A673 (cell line): ENCODE measurements at regions not wholly inside any gene's neighbourhood (a gene's known extent, or its start where the extent isn't known, plus 50 kb on each side); places are given as distances from the start of the nearest gene placed in this dataset.

ENCODE experiments used
- BruUV-seq: library from RNA; stranded (reverse); fragments of 400-500 nt; replicated peaks from 2 replicates; lab custom pipeline; 2021; lab: Mats Ljungman, UMichigan
- CTCF ChIA-PET: fragments of 300-600 bp; sonication (Branson Sonifier 250); formaldehyde crosslinking; loops from one replicate; lab custom pipeline; 2022; ENCODE audit warnings: antibody characterized with exemption; lab: Charles Lee
- POLR2A ChIA-PET: fragments of 300-600 bp; sonication (Branson Sonifier 250); formaldehyde crosslinking; loops from one replicate; lab custom pipeline; 2022; ENCODE audit warnings: antibody characterized with exemption; ENCODE audit not compliant: low non-redundant PET; lab: Charles Lee
- DNase-seq: peaks from one replicate; pipeline ENCODE4 v3.0.0-alpha.2; 2015; ENCODE audit warnings: low spot score
- H3K27ac ChIP-seq: fragments of 200-600 bp; sonication (generic); 2 replicates; pipeline ENCODE4 v1.5.1; 2016; ENCODE audit warnings: mixed run types, low read depth, mild to moderate bottlenecking, mixed read lengths, antibody characterized with exemption, low read length; ENCODE audit not compliant: poor library complexity, severe bottlenecking
- H3K27me3 ChIP-seq: fragments of 200-600 bp; sonication (generic); replicated peaks from 2 replicates; pipeline ENCODE4 v1.6.1; 2017; ENCODE audit warnings: mixed run types, low read depth, mild to moderate bottlenecking, mixed read lengths, antibody characterized with exemption, low read length; ENCODE audit not compliant: insufficient read depth, poor library complexity
- H3K36me3 ChIP-seq: fragments of 200-600 bp; sonication (generic); 2 replicates; pipeline ENCODE4 v1.6.1; 2016; ENCODE audit warnings: mixed run types, mild to moderate bottlenecking, mixed read lengths, antibody characterized with exemption, low read length; ENCODE audit not compliant: insufficient read depth, poor library complexity, severe bottlenecking
- H3K4me1 ChIP-seq: fragments of 200-600 bp; sonication (generic); 2 replicates; pipeline ENCODE4 v1.6.1; 2017; ENCODE audit warnings: mixed run types, mild to moderate bottlenecking, mixed read lengths, antibody characterized with exemption, low read length; ENCODE audit not compliant: insufficient read depth, poor library complexity, severe bottlenecking
- H3K4me3 ChIP-seq: fragments of 200-600 bp; sonication (generic); 2 replicates; pipeline ENCODE4 v1.5.1; 2016; ENCODE audit warnings: low read depth, mixed run types, mild to moderate bottlenecking, mixed read lengths, low read length; ENCODE audit not compliant: poor library complexity, severe bottlenecking
- H3K9me3 ChIP-seq: fragments of 200-600 bp; sonication (generic); 2 replicates; pipeline ENCODE4 v1.6.1; 2016; ENCODE audit warnings: mixed run types, low read depth, mild to moderate bottlenecking, mixed read lengths, antibody characterized with exemption, low read length; ENCODE audit not compliant: poor library complexity, severe bottlenecking
- CTCF ChIP-seq: fragments of 300-800, 200-600 bp; sonication (generic); conservative IDR thresholded peaks from 2 replicates; pipeline ENCODE4 v1.5.1; 2017; ENCODE audit warnings: low read depth, mild to moderate bottlenecking, antibody characterized with exemption, low read length, moderate library complexity, mixed read lengths
- EZH2 ChIP-seq: fragments of 200-600 bp; sonication (generic); IDR thresholded peaks from 2 replicates; pipeline ENCODE4 v1.6.1; 2017; ENCODE audit warnings: borderline replicate concordance, low read depth, mild to moderate bottlenecking, mixed read lengths, antibody characterized with exemption, low read length; ENCODE audit not compliant: poor library complexity, severe bottlenecking
- intact Hi-C: fragments of 100-400 bp; cut with micrococcal nuclease; formaldehyde crosslinking; loops from one replicate; pipeline ENCODE4 v1.10.0; 2022; ENCODE audit not compliant: unreplicated experiment

DNA sequence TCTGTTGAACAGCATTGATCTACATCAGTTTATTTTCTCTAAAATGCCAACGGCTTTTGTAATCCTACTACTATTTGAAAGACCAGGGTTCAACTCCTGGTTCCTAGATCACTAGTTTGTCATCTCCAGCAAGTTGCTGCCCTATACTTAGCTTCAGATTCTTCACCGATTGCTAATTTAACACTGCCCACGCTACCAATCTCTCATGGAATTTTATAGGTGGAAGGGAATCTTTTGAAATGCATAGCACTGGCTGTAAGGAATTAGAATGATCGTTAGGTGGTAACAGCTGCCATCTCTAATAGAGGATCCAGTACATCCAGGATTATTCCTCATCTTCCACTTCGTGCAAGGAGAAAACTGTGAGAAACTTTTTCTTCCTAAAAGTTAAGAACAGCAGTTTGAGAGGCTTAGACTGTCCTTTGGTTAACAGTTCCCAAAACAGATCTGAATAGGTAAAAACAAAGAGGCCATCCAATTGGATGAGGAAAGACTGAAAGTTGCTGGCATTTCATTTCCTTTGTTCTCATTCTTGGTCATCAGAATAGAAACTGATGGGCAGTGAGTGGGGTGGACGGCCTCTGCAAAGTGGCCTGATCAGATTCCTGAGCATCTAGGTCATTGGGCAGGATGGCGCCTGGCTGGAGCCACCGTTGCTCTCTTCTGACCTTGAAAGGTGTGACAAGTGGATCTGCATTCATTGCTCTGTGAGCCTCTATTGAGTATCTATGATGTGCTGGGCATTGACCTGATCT is 236.3 kb upstream of the SORL1-AS1 start:
- DNase-seq = no peak
- TF ChIP-seq CTCF = no peak
- no peak for TF ChIP-seq EZH2
- Histone ChIP-seq H3K27me3 (no peaks in the 10 kb centered on the region), H3K4me3 (no peak overlapping the region), H3K27ac (no peak overlapping the region), H3K9me3 (no peaks in the 10 kb centered on the region), H3K4me1 (no peaks in the 10 kb centered on the region), H3K36me3 (no peaks in the 10 kb centered on the region)
- ChIA-PET CTCF (no interaction called here), POLR2A (no interaction called here)
- BruUV-seq = no TSS peak
- intact Hi-C loops = no loop called here

GRCh38 chr11:121688055-121688491 is 235.3 kb upstream of the SORL1-AS1 start:
- ChIA-PET POLR2A (no interaction called here), CTCF (interaction anchor here (0.6 kb wide), 1 partner anchor 16 kb away, joined by 4 read pairs; no protein-coding TSS in a partner anchor)
- Histone ChIP-seq H3K4me3 (no peak overlapping the region), H3K27ac (no peak overlapping the region), H3K27me3 (no peaks in the 10 kb centered on the region), H3K9me3 (no peaks in the 10 kb centered on the region), H3K36me3 (no peaks in the 10 kb centered on the region), H3K4me1 (no peaks in the 10 kb centered on the region)
- no peak for DNase-seq
- TF ChIP-seq CTCF = no peak
- no TSS peak for BruUV-seq
- intact Hi-C loops = no loop called here

DNA sequence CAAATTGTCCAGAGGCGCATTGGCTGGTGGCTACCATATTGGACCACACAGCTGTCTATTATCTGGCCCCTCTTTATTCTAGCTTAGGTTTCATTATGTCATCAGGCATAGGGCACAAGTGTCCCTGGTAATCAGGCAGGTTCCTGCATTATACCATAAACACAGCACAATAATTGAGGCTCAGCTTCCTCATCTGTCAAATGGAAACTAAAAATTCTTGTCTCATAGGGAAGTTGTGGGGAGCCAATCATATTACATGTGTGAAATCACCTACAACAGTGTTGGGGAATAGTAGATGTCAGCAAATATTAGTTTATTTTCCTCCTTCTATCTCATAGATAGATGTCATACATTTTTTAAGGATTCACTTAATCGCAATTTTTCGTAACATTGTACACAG is 231.0 kb upstream of the SORL1-AS1 start:
- no peak overlapping the region for H3K4me3 ChIP-seq
- no TSS peak for BruUV-seq
- no peaks in the 10 kb centered on the region for H3K36me3 ChIP-seq
- H3K27me3 ChIP-seq = no peaks in the 10 kb centered on the region
- intact Hi-C loops = no loop called here
- DNase-seq = no peak
- no peaks in the 10 kb centered on the region for H3K9me3 ChIP-seq
- H3K27ac ChIP-seq = no peak overlapping the region
- no peaks in the 10 kb centered on the region for H3K4me1 ChIP-seq
- TF ChIP-seq EZH2 = no peak
- TF ChIP-seq CTCF = no peak
- ChIA-PET CTCF (no interaction called here), POLR2A (no interaction called here)
